Fibroblast of lung (primary cell): ENCODE measurements at regions not wholly inside any gene's neighbourhood (a gene's known extent, or its start where the extent isn't known, plus 50 kb on each side); places are given as distances from the start of the nearest gene placed in this dataset.

Experiments used
- DNase-seq, 2 donors: peaks; one replicate each; pipeline versions ENCODE4 v3.0.0 to v3.0.0-alpha.2; 2010; ENCODE audit warnings: low read depth in 2 of 2
- H2AFZ ChIP-seq: 2 replicates; pipeline ENCODE4 v1.5.1; 2012; ENCODE audit warnings: low read length, control low read depth, inconsistent platforms
- H3K27ac ChIP-seq: 2 replicates; pipeline ENCODE4 v1.5.1; 2011; ENCODE audit warnings: low read length, control low read depth; ENCODE audit not compliant: insufficient read depth
- H3K27me3 ChIP-seq: 2 replicates; pipeline ENCODE4 v1.5.1; 2011; ENCODE audit warnings: mild to moderate bottlenecking, low read length; ENCODE audit not compliant: control insufficient read depth, insufficient read depth
- H3K36me3 ChIP-seq: 2 replicates; pipeline ENCODE4 v1.5.1; 2011; ENCODE audit warnings: low read length; ENCODE audit not compliant: control insufficient read depth, insufficient read depth
- H3K4me1 ChIP-seq: 2 replicates; pipeline ENCODE4 v1.5.1; 2011; ENCODE audit warnings: low read length; ENCODE audit not compliant: control insufficient read depth, insufficient read depth; ENCODE audit errors: extremely low read depth
- H3K4me2 ChIP-seq: 2 replicates; pipeline ENCODE4 v1.5.1; 2011; ENCODE audit warnings: low read length, control low read depth; ENCODE audit not compliant: insufficient read depth; ENCODE audit errors: extremely low read depth
- H3K4me3 ChIP-seq, 4 experiments: fragments of 200-600 bp in 1 of 4; sonication (generic) in 1 of 4; replicated peaks in 1 of 4; 2 replicates each; pipeline ENCODE4 v1.5.1; 2011 to 2016; ENCODE audit warnings: low read length in 4 of 4, low read depth in 3 of 4, mild to moderate bottlenecking in 3 of 4, control low read depth in 2 of 4, inconsistent platforms in 1 of 4, mixed read lengths in 1 of 4; ENCODE audit not compliant: insufficient read depth in 1 of 4; ENCODE audit errors: control extremely low read depth in 1 of 4
- H3K79me2 ChIP-seq: 2 replicates; pipeline ENCODE4 v1.5.1; 2012; ENCODE audit warnings: mild to moderate bottlenecking, low read length, inconsistent platforms; ENCODE audit not compliant: control insufficient read depth, insufficient read depth
- H3K9ac ChIP-seq: 2 replicates; pipeline ENCODE4 v1.5.1; 2011; ENCODE audit warnings: mild to moderate bottlenecking, low read length, control low read depth; ENCODE audit not compliant: insufficient read depth
- H3K9me3 ChIP-seq: 2 replicates; pipeline ENCODE4 v1.5.1; 2012; ENCODE audit warnings: low read depth, low read length; ENCODE audit not compliant: control insufficient read depth, insufficient read depth
- H4K20me1 ChIP-seq: 2 replicates; pipeline ENCODE4 v1.5.1; 2011; ENCODE audit warnings: low read length; ENCODE audit not compliant: control insufficient read depth, insufficient read depth; ENCODE audit errors: extremely low read depth
- EZH2 ChIP-seq: IDR thresholded peaks from 2 replicates; pipeline ENCODE4 v1.5.1; 2012; ENCODE audit warnings: low read length, control low read depth, mild to moderate bottlenecking; ENCODE audit errors: missing control alignments
- TF ChIP-seq, protein P1 (sequence below), 2 donors: IDR thresholded peaks in 1 of 2; conservative IDR thresholded peaks in 1 of 2; 1 replicate in 1 of 2; 2 replicates in 1 of 2; pipeline ENCODE4 v1.5.1; 2011 to 2012; ENCODE audit warnings: low read length in 2 of 2, control low read depth in 1 of 2, inconsistent platforms in 1 of 2, low read depth in 1 of 2, mild to moderate bottlenecking in 1 of 2

DNA sequence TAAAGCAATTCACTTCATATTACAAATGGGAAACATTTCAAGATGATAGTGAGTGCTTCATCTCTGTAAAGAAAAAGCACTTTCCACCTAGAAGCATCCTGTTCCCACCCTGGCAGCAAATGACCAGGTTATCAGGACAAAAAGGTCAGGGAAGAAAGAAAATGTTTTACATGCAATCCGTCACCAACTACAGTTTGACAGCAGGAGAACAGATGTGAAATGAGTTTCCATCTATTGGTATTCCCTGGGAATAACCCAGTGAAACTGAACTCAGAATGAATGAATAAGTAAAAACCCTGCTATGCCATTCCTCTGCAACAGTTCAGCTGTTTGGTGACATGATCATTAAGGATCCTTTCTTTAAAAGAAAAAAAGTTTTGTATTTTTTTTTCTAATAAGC lies 67.6 kb downstream of the HTR1A start:
- TF ChIP-seq, protein P1, sequence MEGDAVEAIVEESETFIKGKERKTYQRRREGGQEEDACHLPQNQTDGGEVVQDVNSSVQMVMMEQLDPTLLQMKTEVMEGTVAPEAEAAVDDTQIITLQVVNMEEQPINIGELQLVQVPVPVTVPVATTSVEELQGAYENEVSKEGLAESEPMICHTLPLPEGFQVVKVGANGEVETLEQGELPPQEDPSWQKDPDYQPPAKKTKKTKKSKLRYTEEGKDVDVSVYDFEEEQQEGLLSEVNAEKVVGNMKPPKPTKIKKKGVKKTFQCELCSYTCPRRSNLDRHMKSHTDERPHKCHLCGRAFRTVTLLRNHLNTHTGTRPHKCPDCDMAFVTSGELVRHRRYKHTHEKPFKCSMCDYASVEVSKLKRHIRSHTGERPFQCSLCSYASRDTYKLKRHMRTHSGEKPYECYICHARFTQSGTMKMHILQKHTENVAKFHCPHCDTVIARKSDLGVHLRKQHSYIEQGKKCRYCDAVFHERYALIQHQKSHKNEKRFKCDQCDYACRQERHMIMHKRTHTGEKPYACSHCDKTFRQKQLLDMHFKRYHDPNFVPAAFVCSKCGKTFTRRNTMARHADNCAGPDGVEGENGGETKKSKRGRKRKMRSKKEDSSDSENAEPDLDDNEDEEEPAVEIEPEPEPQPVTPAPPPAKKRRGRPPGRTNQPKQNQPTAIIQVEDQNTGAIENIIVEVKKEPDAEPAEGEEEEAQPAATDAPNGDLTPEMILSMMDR (conservative IDR thresholded peaks at IDR 0.05 in 1 of 2, IDR thresholded peaks at IDR 0.05 in 1 of 2; ENCODE audit: low read depth in 1 of 2, low read length in 2 of 2): no peak
- TF ChIP-seq EZH2: no peak
- no peak overlapping the region for H3K9ac ChIP-seq
- DNase-seq: no peak
- H3K27me3 ChIP-seq: no peaks in the 10 kb centered on the region
- H3K4me1 ChIP-seq: no peaks in the 10 kb centered on the region
- no peak overlapping the region for H3K4me3 ChIP-seq
- no peak overlapping the region for H3K4me2 ChIP-seq
- H3K9me3 ChIP-seq: no peaks in the 10 kb centered on the region
- H3K27ac ChIP-seq: no peak overlapping the region
- H3K79me2 ChIP-seq: no peaks in the 10 kb centered on the region
- H4K20me1 ChIP-seq: no peaks in the 10 kb centered on the region
- H3K36me3 ChIP-seq: no peaks in the 10 kb centered on the region
- no peak overlapping the region for H2AFZ ChIP-seq

DNA sequence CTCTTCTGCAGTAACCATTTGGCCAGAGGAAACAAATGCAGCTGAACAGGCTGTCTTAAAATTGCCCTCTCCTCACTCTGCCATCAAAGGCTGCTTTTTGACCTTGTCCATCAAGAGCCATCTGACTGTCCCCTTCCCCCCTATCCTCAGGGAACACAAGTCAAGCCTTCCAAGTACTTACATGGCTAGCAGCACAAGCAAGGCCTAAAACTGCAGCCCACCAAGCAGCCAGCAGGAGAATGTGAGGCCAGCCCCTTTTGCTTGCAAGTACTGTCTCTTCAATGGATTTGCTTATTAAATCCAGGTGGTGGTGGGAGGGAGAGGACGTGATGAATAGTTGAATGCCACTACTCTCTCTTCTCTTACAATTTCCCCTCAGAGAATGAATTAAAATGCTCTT lies 83.5 kb downstream of the HTR1A start:
- no peaks in the 10 kb centered on the region for H3K9me3 ChIP-seq
- H3K4me3 ChIP-seq: no peak overlapping the region
- H3K4me2 ChIP-seq: no peak overlapping the region
- H3K9ac ChIP-seq: no peak overlapping the region
- no peaks in the 10 kb centered on the region for H3K79me2 ChIP-seq
- no peaks in the 10 kb centered on the region for H3K4me1 ChIP-seq
- no peak overlapping the region for H3K27ac ChIP-seq
- H4K20me1 ChIP-seq: no peaks in the 10 kb centered on the region
- TF ChIP-seq, protein P1 (conservative IDR thresholded peaks at IDR 0.05 in 1 of 2, IDR thresholded peaks at IDR 0.05 in 1 of 2; ENCODE audit: low read depth in 1 of 2, low read length in 2 of 2): no peak
- DNase-seq: no peak
- no peaks in the 10 kb centered on the region for H3K36me3 ChIP-seq
- no peaks in the 10 kb centered on the region for H3K27me3 ChIP-seq
- H2AFZ ChIP-seq: no peak overlapping the region

DNA sequence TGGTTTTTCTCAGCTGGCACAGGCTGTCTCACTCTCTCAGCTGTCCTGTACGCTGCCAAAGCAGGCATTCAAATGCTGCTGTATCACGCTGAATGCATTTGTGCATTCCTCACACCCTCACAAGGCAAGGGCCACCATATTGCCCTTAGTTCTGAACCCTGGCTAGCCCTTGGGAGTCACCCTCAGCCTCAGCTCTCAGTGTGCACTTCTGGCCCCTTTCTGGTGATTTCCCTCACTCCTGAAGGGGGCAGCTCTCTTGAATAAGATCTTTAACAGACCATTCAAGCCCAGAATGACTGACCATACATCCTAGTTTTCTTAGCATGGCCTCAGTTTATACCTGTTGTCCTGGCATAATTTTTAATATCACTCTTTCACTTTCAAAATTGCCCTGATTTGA lies 84.3 kb downstream of the HTR1A start:
- Histone ChIP-seq H3K9me3 (no peaks in the 10 kb centered on the region), H3K9ac (no peak overlapping the region), H4K20me1 (no peaks in the 10 kb centered on the region), H3K36me3 (no peaks in the 10 kb centered on the region), H3K79me2 (no peaks in the 10 kb centered on the region), H3K4me1 (no peaks in the 10 kb centered on the region), H3K27ac (no peak overlapping the region), H3K4me3 (no peak overlapping the region), H3K27me3 (no peaks in the 10 kb centered on the region), H3K4me2 (no peak overlapping the region), H2AFZ (no peak overlapping the region)
- TF ChIP-seq, protein P1 (conservative IDR thresholded peaks at IDR 0.05 in 1 of 2, IDR thresholded peaks at IDR 0.05 in 1 of 2; ENCODE audit: low read depth in 1 of 2, low read length in 2 of 2): no peak
- DNase-seq: no peak
